NCI-H1092 treated with DMSO at 0.1 percent for 48 hours (cell line): ENCODE measurements at regions not wholly inside any gene's neighbourhood (a gene's known extent, or its start where the extent isn't known, plus 50 kb on each side); places are given as distances from the start of the nearest gene placed in this dataset.

Experiments
- DNase-seq: peaks from one replicate; lab custom pipeline; 2025; lab: John Stamatoyannopoulos, UW

GRCh38 chr22:49302150-49302460 is 525.6 kb downstream of the BRD1 start:
- DNase-seq = no peak

- DNase-seq = no peak
These were observed 526.1 kb downstream of the BRD1 start for GRCh38 chr22:49301398-49302149.

GRCh38 chr22:49300951-49301397 is 526.7 kb downstream of the BRD1 start:
- no peak for DNase-seq

GRCh38 chr22:49300241-49300640 is 527.4 kb downstream of the BRD1 start:
- DNase-seq = no peak

- no peak for DNase-seq
These were observed 527.8 kb downstream of the BRD1 start for GRCh38 chr22:49299821-49300231.

- DNase-seq = no peak
These were observed 528.6 kb downstream of the BRD1 start for GRCh38 chr22:49298834-49299750.

- no peak for DNase-seq
These were observed 529.6 kb downstream of the BRD1 start for GRCh38 chr22:49297871-49298721.

- no peak for DNase-seq
These were observed 530.3 kb downstream of the BRD1 start for GRCh38 chr22:49297286-49297870.

GRCh38 chr22:49296561-49296960 is 531.1 kb downstream of the BRD1 start:
- no peak for DNase-seq

- DNase-seq = no peak
These were observed 531.7 kb downstream of the BRD1 start for GRCh38 chr22:49295851-49296560.

GRCh38 chr22:49295465-49295743 is 532.3 kb downstream of the BRD1 start:
- DNase-seq = no peak

- DNase-seq = no peak
These were observed 532.8 kb downstream of the BRD1 start for GRCh38 chr22:49294656-49295464.

- no peak for DNase-seq
These were observed 534.8 kb downstream of the BRD1 start for GRCh38 chr22:49292909-49293308.

GRCh38 chr22:49291781-49292180 is 535.9 kb downstream of the BRD1 start:
- no peak for DNase-seq

- DNase-seq = no peak
These were observed 536.5 kb downstream of the BRD1 start for GRCh38 chr22:49291169-49291568.

GRCh38 chr22:49290711-49291110 is 537.0 kb downstream of the BRD1 start:
- DNase-seq = no peak

GRCh38 chr22:49289822-49290679 is 537.6 kb downstream of the BRD1 start:
- DNase-seq = no peak

- DNase-seq = no peak
These were observed 541.4 kb downstream of the BRD1 start for GRCh38 chr22:49286181-49286760.

GRCh38 chr22:49284931-49285330 is 542.7 kb downstream of the BRD1 start:
- DNase-seq = no peak
